Frontal cortex (tissue), 3 donors: ENCODE measurements at regions not wholly inside any gene's neighbourhood (a gene's known extent, or its start where the extent isn't known, plus 50 kb on each side); places are given as distances from the start of the nearest gene placed in this dataset.

Experiments used
- DNase-seq, 2 donors: peaks; one replicate each; pipeline ENCODE4 v3.0.0; 2012; ENCODE audit warnings: low spot score in 2 of 2
- FAIRE-seq: peaks from 2 replicates; lab custom pipeline; 2012; peaks lifted over from hg19 to GRCh38; lab: Jason Lieb, UNC
- donor health status: control.
- donor health status: control.
- donor health status: control.

DNA sequence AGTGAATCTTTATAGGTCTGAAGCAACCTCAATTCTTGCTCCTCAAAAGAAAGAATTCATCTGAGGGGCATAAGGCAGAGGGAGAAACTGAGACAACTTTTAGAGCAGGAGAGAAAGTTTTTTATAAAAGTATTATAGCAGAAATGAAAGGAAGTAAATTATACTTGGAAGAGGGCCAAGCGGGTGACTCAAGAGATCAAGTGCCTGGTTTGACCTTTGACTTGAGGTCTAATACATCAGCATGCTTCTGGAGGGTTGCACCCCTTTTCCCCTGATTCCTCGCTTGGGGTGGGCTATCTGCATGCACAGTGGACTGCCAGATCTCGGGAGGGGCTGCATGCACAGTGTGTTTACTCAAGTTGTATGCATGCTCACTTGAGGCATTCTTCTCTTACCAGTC is 268.5 kb upstream of the LRATD1 start:
- DNase-seq = no peak
- FAIRE-seq = no peak

GRCh38 chr2:14364471-14364870 is 268.0 kb upstream of the LRATD1 start:
- FAIRE-seq (no peak), DNase-seq (no peak)

- no peak for FAIRE-seq
- no peak for DNase-seq
Observed at GRCh38 chr2:14385043-14385442, 247.5 kb upstream of the LRATD1 start.

- FAIRE-seq (no peak), DNase-seq (no peak)
Observed at GRCh38 chr2:14387332-14387731, 245.2 kb upstream of the LRATD1 start.

- FAIRE-seq (no peak), DNase-seq (no peak)
Observed at GRCh38 chr2:14388724-14389123, 243.8 kb upstream of the LRATD1 start.

DNA sequence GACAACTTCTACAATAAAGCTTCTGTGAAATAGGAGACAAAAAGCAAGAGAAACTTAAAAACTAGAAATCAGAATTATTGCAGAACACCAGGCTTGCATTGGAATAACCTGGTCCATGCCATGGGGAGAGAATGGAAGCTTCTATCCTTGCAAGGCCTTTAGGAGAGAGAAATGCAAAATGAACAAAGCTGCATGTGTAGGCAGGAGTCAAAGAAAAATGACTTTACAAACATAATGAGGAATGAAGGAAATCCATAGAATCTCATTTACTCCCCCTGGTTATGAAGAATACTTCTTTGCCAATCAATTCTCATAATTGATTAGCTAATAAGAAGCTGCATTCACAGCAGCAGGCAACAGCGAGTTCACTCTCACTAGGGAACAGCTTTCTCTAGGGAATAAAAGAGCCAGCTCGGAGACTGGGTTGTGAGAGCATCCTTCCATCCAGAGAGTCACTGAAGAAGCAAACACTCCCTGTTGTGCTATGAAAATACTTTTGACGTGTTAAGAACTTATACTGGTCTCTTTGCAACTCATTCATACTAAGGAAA is 235.9 kb upstream of the LRATD1 start:
- no peak for DNase-seq
- no peak for FAIRE-seq

DNA sequence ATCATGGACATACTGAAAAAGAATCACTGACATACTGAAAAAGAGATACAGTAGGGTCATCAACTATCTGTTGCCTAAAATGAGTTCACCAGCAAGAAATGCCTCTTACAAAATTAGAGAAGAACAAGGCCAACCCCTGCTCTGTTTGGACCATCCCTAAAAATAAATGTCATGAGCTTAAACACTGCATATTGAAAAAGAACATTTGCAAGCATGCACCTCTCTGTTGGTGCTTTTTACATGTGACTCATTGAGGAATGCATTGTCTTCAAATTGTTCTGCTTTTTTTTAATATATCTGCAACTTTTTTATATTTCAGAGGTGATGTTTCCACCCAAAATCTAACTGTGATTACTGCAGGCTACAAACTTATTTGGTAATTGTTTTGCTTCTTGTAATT is 233.9 kb upstream of the LRATD1 start:
- DNase-seq (no peak), FAIRE-seq (no peak)

DNA sequence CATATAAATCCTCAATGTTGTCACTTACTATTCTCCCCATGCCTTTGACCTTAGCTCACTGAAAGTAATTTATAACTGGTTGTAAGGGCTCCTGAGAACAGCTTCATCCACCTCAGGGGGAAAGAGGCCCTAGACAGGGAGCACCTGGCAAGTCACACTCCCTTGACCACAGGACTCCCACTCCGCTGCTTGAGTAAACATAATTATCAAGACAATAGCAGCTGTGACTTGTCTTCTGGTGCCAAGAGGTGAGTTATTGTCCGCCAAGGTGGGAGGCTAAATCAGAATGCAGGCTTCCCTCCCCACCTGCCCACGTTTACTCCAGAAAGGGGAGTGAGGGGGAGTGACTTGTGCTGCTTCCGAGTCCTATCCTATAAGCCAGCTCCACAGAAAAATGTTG is 230.6 kb upstream of the LRATD1 start:
- FAIRE-seq (no peak), DNase-seq (no peak)

DNA sequence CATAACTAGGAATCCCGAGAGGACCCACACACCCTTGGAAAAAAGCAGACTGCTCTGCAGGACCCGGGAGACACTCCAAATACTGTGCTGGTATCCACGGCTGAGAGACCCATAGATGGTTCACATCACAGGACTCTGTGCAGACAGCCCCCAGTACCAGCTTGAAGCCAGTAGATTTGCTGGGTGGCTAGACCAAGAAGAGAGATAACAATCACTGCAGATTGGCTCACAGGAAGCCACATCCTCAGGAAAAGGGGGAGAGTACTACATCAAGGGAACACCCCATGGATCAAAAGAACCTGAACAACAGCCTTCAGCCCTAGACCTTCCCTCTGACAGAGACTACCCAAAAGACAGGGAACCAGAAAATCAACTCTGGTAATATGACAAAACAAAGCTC is 223.8 kb upstream of the LRATD1 start:
- no peak for FAIRE-seq

DNA sequence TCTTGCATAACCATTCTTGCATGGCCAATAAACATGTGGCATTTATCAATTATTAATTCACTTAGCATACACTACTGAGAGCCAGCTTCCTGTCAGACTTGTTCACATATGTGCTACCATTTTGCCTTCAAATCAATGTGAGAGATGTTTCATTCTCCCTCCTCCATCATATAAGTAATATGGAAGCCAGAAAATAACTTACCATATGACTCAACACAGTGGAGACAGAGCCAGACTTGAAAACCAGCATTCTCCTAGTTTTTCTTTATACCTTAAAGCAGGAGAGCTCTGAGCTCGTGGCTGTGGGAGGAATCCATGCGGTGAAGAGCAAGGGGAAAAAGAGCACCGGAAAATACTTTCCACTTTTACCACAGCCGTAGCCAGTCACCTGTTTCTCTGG is 215.0 kb upstream of the LRATD1 start:
- no peak for FAIRE-seq
- no peak for DNase-seq

More for the DNA sequence above, 223.8 kb upstream of the LRATD1 start:
- no peak for DNase-seq

GRCh38 chr2:14418115-14418514 is 214.4 kb upstream of the LRATD1 start:
- FAIRE-seq (no peak), DNase-seq (no peak)

- DNase-seq (no peak), FAIRE-seq (no peak)
Observed at GRCh38 chr2:14420851-14421250, 211.7 kb upstream of the LRATD1 start.

GRCh38 chr2:14422426-14422825 is 210.1 kb upstream of the LRATD1 start:
- FAIRE-seq (no peak), DNase-seq (no peak)

GRCh38 chr2:14423145-14423906 is 209.2 kb upstream of the LRATD1 start:
- FAIRE-seq = no peak
- no peak for DNase-seq

DNA sequence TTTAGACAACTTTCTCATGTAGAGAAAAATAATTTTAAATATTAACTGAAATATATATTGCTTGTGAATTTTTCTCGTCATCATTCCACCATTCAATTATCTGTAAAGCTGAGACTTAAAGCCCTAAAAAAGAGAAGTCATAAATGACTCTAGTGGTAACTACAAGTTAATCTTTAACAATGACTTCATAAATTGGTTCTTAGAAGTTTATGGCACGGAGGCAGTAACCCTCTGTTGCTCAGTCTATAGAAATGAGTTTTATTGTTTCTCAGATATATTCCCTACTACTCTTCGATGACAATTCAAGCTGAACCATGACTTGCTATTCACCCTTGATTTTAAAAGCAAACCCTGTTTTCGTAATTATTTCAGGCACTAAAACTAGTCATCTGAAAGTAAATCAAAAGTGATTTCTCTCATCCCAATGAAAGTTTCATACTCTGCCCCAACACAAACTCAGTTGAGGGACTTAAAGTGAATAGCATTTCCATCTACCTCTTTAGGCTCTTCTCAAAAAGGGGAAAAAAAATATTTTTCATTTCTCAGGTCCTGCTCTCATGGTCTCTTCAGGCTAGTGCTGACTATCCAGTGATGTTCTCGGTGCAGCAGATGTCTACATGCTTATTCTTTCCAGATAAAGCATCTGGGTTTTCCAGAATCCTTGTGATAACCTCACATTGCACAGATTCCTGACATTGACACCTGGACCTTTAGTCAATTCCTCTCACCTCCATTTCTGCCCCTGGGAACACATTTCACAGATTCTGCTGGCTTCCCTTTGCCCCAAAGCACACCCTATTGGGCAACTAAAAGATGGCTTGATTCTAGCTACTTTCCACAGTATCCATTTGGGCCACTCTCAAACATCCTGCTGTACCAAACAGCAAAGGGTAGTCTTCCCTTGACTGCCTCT is 207.8 kb upstream of the LRATD1 start:
- DNase-seq = no peak
- FAIRE-seq = no peak

- DNase-seq (no peak), FAIRE-seq (no peak)
Observed at GRCh38 chr2:14425869-14426268, 206.6 kb upstream of the LRATD1 start.

DNA sequence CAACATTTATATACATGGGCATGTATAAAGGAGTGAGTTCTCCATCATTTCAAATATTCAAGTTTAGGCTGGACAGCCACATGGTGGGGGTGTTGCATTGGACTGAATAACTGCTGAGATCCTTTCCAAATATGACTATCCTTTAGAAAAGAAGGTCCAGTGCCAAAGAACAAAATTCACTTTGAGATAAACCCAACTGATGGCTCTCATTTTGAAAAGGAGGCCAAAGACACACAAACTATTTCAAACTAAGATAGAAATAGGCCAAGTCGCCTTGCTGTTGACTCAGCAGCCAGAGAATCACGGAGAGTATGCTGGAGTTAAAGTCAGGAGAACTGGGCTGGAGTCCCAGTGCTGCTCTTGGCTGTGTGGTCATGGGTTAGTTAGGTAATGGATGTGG is 204.5 kb upstream of the LRATD1 start:
- DNase-seq = peak in 1 of 2 donors; percentile 0
- FAIRE-seq = no peak

DNA sequence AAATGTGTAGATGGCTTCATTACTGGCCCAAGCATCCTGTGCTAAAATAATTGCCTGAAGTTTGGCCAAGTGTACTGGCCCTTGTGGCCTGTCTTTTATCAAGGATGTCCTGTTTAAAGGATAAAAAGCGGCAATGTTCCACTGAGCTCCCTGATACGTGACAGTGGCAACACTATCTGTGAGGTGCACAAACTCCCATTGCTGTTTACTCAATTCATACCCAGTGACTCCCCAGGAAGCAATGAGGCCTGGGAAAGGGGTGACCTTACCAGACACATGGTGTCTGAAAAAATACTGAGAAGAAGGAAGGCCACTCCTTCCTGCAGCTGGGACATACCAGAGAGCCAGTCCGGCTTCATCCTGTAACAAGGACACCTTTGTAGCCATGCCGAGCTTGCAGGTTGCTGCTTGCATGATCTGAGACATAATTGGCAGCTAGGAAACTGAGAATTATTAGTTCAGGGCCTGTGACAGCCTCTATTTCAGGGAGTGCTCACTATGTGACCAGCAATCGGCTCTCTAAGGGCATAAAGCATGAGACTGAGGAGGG is 198.5 kb upstream of the LRATD1 start:
- DNase-seq (no peak), FAIRE-seq (no peak)

GRCh38 chr2:14445670-14446069 is 186.8 kb upstream of the LRATD1 start:
- DNase-seq (no peak), FAIRE-seq (no peak)

- FAIRE-seq (no peak), DNase-seq (no peak)
Observed at GRCh38 chr2:14448340-14448739, 184.2 kb upstream of the LRATD1 start.

DNA sequence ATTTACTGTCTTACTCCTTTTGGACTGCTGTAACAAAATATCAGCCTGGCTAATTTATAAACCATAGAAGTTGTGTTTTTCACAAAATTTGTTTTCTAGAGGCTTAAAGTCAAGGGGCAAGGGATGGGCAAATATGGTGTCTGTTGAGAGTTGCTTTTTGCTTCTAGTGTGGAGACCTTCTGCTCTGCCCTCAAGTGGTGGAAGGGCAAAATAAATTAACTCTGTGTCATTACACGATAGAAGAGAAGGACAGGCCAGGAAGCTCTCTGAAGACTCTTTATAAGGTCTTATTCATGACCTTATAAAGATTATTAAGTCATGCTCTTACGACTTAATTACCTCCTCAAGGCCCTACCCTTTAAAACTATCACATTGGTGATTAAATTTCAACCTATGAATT is 181.2 kb upstream of the LRATD1 start:
- no peak for DNase-seq

More for the DNA sequence above, 181.2 kb upstream of the LRATD1 start:
- FAIRE-seq = no peak
